Esophagus muscularis mucosa (tissue), 4 donors: ENCODE measurements at regions not wholly inside any gene's neighbourhood (a gene's known extent, or its start where the extent isn't known, plus 50 kb on each side); places are given as distances from the start of the nearest gene placed in this dataset.

Experiments
- EP300 ChIP-seq: sonication (generic); formaldehyde crosslinking; IDR thresholded peaks from one replicate; pipeline ENCODE4 v1.6.1; 2017; ENCODE audit warnings: antibody characterized with exemption
- POLR2A ChIP-seq: fragments of 450-650 bp; IDR thresholded peaks from one replicate; pipeline ENCODE4 v1.6.1; 2017; ENCODE audit warnings: antibody characterized with exemption, moderate library complexity, mild to moderate bottlenecking, low read depth
- POLR2AphosphoS5 ChIP-seq, 2 donors: sonication (generic); formaldehyde crosslinking; IDR thresholded peaks; one replicate each; pipeline ENCODE4 v1.6.1; 2017; ENCODE audit warnings: antibody characterized with exemption in 2 of 2
- TF ChIP-seq, protein P1 (sequence below), 3 experiments: fragments of 200-600 bp in 2 of 3; fragments of 450-650 bp in 1 of 3; sonication (generic) in 2 of 3; IDR thresholded peaks; one replicate each; pipeline ENCODE4 v1.5.1; 2017 to 2019; ENCODE audit warnings: antibody characterized with exemption in 3 of 3, mild to moderate bottlenecking in 2 of 3, moderate library complexity in 1 of 3

DNA sequence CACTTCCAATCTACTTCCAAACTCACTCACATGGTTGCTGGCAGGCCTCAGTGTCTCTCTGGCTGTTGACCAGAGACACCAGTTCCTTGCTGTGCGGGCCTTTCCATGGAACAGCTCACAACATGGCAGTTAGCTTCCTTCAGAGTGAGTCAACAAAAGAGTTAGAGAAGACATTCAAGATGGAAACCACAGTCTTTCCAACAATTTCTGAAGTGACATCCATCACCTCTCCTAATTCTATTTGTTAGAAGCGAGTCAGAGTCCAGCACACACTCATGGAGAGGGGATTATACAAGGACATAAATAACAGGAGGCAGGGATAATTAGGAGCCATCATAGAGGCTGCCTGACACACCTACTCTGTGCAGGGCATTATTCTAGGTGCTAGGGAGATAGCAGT lies 62.5 kb upstream of the TMEM164 start:
- TF ChIP-seq POLR2A (no peak), POLR2AphosphoS5 (IDR thresholded peaks at IDR 0.05) (no peak), EP300 (no peak)
- TF ChIP-seq, protein P1, sequence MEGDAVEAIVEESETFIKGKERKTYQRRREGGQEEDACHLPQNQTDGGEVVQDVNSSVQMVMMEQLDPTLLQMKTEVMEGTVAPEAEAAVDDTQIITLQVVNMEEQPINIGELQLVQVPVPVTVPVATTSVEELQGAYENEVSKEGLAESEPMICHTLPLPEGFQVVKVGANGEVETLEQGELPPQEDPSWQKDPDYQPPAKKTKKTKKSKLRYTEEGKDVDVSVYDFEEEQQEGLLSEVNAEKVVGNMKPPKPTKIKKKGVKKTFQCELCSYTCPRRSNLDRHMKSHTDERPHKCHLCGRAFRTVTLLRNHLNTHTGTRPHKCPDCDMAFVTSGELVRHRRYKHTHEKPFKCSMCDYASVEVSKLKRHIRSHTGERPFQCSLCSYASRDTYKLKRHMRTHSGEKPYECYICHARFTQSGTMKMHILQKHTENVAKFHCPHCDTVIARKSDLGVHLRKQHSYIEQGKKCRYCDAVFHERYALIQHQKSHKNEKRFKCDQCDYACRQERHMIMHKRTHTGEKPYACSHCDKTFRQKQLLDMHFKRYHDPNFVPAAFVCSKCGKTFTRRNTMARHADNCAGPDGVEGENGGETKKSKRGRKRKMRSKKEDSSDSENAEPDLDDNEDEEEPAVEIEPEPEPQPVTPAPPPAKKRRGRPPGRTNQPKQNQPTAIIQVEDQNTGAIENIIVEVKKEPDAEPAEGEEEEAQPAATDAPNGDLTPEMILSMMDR (IDR thresholded peaks at IDR 0.05), result no peak
